NAMALWA (cell line): ENCODE measurements at regions not wholly inside any gene's neighbourhood (a gene's known extent, or its start where the extent isn't known, plus 50 kb on each side); places are given as distances from the start of the nearest gene placed in this dataset.

Experiments
- DNase-seq: peaks from one replicate; pipeline ENCODE4 v3.0.0-alpha.2; 2015; ENCODE audit warnings: low spot score

- no peak for DNase-seq
Observed at GRCh38 chr13:99822820-99823219, 148.7 kb downstream of the ZIC5 start.

- no peak for DNase-seq
Observed at GRCh38 chr13:99821741-99822140, 149.8 kb downstream of the ZIC5 start.

GRCh38 chr13:99819967-99820366 is 151.6 kb downstream of the ZIC5 start:
- DNase-seq: no peak

- no peak for DNase-seq
Observed at GRCh38 chr13:99816321-99816720, 155.2 kb downstream of the ZIC5 start.

- no peak for DNase-seq
Observed at GRCh38 chr13:99813336-99814095, 158.1 kb downstream of the ZIC5 start.

GRCh38 chr13:99812625-99813024 is 158.9 kb downstream of the ZIC5 start:
- DNase-seq: no peak

- DNase-seq: no peak
Observed at GRCh38 chr13:99811067-99811700, 160.4 kb downstream of the ZIC5 start.

- DNase-seq: no peak
Observed at GRCh38 chr13:99809926-99810325, 161.6 kb downstream of the ZIC5 start.

GRCh38 chr13:99809496-99809895 is 162.1 kb downstream of the ZIC5 start:
- no peak for DNase-seq

- no peak for DNase-seq
Observed at GRCh38 chr13:99808786-99809185, 162.8 kb downstream of the ZIC5 start.

- no peak for DNase-seq
Observed at GRCh38 chr13:99806671-99807070, 164.9 kb downstream of the ZIC5 start.

GRCh38 chr13:99805361-99805760 is 166.2 kb downstream of the ZIC5 start:
- DNase-seq: no peak

GRCh38 chr13:99803141-99803540 is 168.4 kb downstream of the ZIC5 start:
- DNase-seq: no peak

GRCh38 chr13:99802416-99802815 is 169.2 kb downstream of the ZIC5 start:
- no peak for DNase-seq

GRCh38 chr13:99800951-99801350 is 170.6 kb downstream of the ZIC5 start:
- no peak for DNase-seq

GRCh38 chr13:99800011-99800410 is 171.6 kb downstream of the ZIC5 start:
- DNase-seq: peak; percentile 45

GRCh38 chr13:99798756-99799155 is 172.8 kb downstream of the ZIC5 start:
- DNase-seq: no peak

GRCh38 chr13:99797691-99798090 is 173.9 kb downstream of the ZIC5 start:
- no peak for DNase-seq

GRCh38 chr13:99796175-99796819 is 175.3 kb downstream of the ZIC5 start:
- peak; percentile 55 for DNase-seq

- DNase-seq: no peak
Observed at GRCh38 chr13:99792079-99792921, 179.3 kb downstream of the ZIC5 start.

- DNase-seq: no peak
Observed at GRCh38 chr13:99782669-99783068, 188.9 kb downstream of the ZIC5 start.

- no peak for DNase-seq
Observed at GRCh38 chr13:99778500-99778899, 193.1 kb downstream of the ZIC5 start.
